ENCODE measurements at regions not wholly inside any gene's neighbourhood (a gene's known extent, or its start where the extent isn't known, plus 50 kb on each side); places are given as distances from the start of the nearest gene placed in this dataset.

GRCh38 chr14:96626916-96627315, 124.7 kb downstream of the PAPOLA start:
- Histone ChIP-seq H3K9ac (replicated peaks; ENCODE audit: extremely low read depth, insufficient read depth, low read length) (no peak overlapping the region), H3K4me3 (replicated peaks in 1 of 3; ENCODE audit: insufficient read depth in 1 of 3, low read depth in 1 of 3, low read length in 3 of 3) (no peak overlapping the region), H2AFZ (ENCODE audit: low read depth, low read length) (no peak overlapping the region), H4K20me1 (replicated peaks; ENCODE audit: control insufficient read depth, extremely low read depth, insufficient read depth, low read length) (no peaks in the 10 kb centered on the region), H3K27ac (ENCODE audit: insufficient read depth, low read depth, low read length) (no peak overlapping the region), H3K9me1 (replicated peaks; ENCODE audit: control insufficient read depth, extremely low read depth, insufficient read depth, low read length) (no peaks in the 10 kb centered on the region), H3K4me1 (ENCODE audit: control insufficient read depth, extremely low read depth, insufficient read depth, low read length) (no peaks in the 10 kb centered on the region), H3K27me3 (ENCODE audit: control insufficient read depth in 2 of 2, insufficient read depth in 2 of 2, low read length in 2 of 2) (no peaks in the 10 kb centered on the region), H3K4me2 (ENCODE audit: insufficient read depth, low read length) (no peak overlapping the region), H3K79me2 (ENCODE audit: control insufficient read depth, insufficient read depth, low read length) (no peaks in the 10 kb centered on the region), H3K36me3 (ENCODE audit: control insufficient read depth in 2 of 2, extremely low read depth in 1 of 2, insufficient read depth in 2 of 2, low read length in 2 of 2) (no peaks in the 10 kb centered on the region), H3K9me3 (replicated peaks; ENCODE audit: control insufficient read depth, insufficient read depth, low read length) (no peaks in the 10 kb centered on the region)
- dilution Hi-C loops (cut with MboI; ENCODE audit: extremely low pct_ligation_motif_present, low sequenced_read_pairs) = no loop called here
- CTCF ChIA-PET = no interaction called here
- DNase-seq (ENCODE audit: low read depth, low spot score) (no peak), FAIRE-seq (no peak)
- no TSS peak for BruUV-seq (replicated peaks)
- TF ChIP-seq POLR2A (IDR thresholded peaks at IDR 0.05; ENCODE audit: low read depth, low read length) (no peak), POLR2AphosphoS5 (IDR thresholded peaks at IDR 0.05; ENCODE audit: insufficient read depth, low read depth, low read length) (no peak), MAX (IDR thresholded peaks at IDR 0.05; ENCODE audit: insufficient read depth, insufficient read length) (no peak), CTCF (IDR thresholded peaks at IDR 0.05; ENCODE audit: extremely low read depth in 1 of 2, insufficient read depth in 1 of 2, low read depth in 1 of 2, low read length in 2 of 2) (no peak), EZH2 (IDR thresholded peaks at IDR 0.05; ENCODE audit: borderline replicate concordance, low read depth, low read length, severe bottlenecking) (no peak), GATA2 (IDR thresholded peaks at IDR 0.05; ENCODE audit: insufficient read depth, insufficient read length, low read depth, low read length) (no peak), FOS (IDR thresholded peaks at IDR 0.05; ENCODE audit: borderline replicate concordance, insufficient read depth, low read length) (no peak), JUN (IDR thresholded peaks at IDR 0.05; ENCODE audit: borderline replicate concordance, insufficient read depth, insufficient read length, low read depth) (no peak), MYC (IDR thresholded peaks at IDR 0.05; ENCODE audit: low read depth, low read length) (no peak)
- intact Hi-C loops (cut with micrococcal nuclease) = no loop called here
- POLR2A ChIA-PET = no interaction called here

Measured in endothelial cell of umbilical vein (primary cell).